ENCODE measurements at regions not wholly inside any gene's neighbourhood (a gene's known extent, or its start where the extent isn't known, plus 50 kb on each side); places are given as distances from the start of the nearest gene placed in this dataset.

DNA sequence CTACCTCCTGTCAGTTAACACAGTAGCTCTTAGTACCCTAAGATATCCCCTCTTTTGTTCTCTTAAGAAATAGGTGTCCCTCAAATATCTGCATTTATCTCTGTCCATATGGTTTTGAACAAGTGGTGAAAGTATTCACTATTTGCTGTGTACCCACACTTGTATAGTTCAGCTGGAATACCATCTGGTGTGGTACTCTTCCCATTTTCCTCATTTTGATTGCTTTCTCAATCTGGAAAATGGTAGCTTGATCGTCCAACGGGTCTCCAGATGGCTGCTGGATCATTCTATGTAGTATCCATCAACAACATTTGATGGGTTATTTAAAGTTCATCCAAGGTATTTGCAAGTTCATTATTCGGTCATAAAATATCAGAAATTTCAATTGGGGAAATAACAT lies 100.3 kb upstream of the DPYD start:
- no peak for DNase-seq

- DNase-seq, result no peak
These were observed 98.9 kb upstream of the DPYD start for GRCh38 chr1:98019747-98020146.

- no peak for DNase-seq
These were observed 97.2 kb upstream of the DPYD start for GRCh38 chr1:98018074-98018473.

DNA sequence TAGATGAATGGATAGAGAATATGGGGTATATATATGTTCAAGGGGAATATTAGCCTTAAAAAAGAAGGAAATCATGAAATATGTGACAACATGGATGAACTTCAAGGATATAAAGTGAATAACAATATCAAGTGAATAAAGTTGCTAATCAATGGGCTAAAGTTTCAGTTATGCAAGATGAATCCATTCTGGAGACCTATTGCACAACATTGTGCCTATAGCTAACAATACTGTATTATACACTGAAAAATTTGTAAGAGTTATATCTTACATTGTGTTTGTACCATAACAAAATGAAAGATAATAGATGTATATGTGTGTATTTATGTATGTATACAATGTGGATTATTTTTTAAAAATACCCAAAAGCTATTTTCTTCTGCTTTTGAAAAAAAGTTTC lies 96.3 kb upstream of the DPYD start:
- no peak for DNase-seq

GRCh38 chr1:98008373-98008772 lies 87.5 kb upstream of the DPYD start:
- no peak for DNase-seq

- DNase-seq, result peak in 1 of 2 experiments; percentile 53
These were observed 84.6 kb upstream of the DPYD start for GRCh38 chr1:98005326-98006010.

- DNase-seq, result no peak
These were observed 82.6 kb upstream of the DPYD start for GRCh38 chr1:98003442-98003841.

DNA sequence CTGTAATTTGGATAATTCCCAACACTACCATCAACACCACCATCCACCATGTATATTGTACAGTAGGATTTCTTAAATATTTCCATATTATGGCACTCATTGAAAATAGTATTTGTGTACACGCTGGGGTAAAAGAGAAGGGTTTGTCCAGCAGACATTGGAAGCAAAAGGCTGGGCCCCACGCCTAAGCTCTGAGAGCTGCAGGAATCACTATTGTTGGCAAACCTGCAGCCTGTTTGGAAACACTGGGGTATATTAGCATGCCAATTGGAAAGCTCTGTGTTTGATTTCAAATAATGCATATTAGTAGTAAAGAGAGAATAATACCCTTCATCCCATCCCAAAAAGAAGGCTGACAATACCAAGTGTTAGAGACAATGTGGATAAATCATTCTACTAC lies 81.5 kb upstream of the DPYD start:
- DNase-seq, result no peak

- peak in 1 of 2 experiments; percentile 14 for DNase-seq
These were observed 80.9 kb upstream of the DPYD start for GRCh38 chr1:98001764-98002163.

DNA sequence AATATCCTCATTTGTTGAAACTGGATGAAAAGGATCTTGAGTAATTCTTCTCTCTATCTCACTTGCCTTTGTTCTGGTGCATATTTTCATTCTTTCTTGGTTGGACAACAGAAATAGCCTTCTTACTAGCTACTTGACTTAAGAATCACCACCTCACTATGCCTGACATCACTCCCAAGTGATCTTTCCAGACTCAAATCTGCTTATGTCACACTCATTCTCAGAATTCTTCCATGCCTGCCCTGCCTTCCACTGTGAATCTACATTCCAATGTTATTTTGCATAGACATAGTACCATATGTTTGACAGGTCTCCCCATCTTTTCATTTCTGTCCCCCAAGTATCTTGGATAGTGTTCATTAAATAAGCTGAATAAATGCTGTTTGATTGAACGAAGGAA lies 78.5 kb upstream of the DPYD start:
- DNase-seq, result peak; percentile 28 to 45

DNA sequence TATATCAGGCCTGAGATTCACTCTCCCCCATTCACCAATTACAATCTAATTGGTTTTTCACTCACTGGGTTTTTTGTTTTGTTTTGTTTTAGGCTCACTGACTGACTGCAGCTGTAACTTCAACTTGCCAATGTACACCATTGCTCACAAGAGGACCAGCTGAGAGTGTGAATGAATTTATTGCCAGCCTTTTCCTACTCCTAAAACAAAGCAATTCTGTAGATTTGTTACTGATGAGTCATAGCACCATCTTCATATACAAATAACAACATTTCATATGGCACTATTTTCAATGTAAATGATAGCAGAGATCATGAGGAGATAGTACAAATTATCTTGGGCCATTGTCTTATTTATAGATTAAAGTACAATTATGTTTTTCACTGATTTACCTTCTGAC lies 76.0 kb upstream of the DPYD start:
- DNase-seq, result no peak

DNA sequence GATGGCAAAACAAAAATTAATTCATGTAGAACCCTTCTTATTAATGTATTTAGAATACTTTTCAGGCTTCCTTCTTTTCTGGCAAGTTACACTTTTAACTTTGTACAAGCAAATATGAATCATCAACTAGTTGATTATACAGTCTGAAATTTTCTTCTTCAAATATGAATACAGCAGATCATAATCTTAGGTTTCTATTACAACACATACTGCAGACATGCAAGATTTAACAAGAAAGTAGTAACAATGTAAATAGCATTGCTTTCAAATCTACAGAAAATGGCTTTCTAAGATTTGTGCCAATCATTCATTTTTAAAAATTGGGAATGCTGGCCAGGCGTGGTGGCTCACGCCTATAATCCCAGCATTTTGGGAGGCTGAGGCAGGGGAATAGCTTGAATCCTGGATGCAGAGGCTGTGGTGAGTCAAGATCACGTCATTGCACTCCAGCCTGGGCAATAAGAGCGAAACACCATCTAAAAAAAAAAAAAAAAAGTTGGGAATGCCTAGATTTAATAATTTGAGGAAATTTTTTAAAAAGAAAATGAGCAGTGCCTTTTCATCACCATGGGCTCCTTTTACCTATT lies 68.4 kb upstream of the DPYD start:
- DNase-seq, result no peak

DNA sequence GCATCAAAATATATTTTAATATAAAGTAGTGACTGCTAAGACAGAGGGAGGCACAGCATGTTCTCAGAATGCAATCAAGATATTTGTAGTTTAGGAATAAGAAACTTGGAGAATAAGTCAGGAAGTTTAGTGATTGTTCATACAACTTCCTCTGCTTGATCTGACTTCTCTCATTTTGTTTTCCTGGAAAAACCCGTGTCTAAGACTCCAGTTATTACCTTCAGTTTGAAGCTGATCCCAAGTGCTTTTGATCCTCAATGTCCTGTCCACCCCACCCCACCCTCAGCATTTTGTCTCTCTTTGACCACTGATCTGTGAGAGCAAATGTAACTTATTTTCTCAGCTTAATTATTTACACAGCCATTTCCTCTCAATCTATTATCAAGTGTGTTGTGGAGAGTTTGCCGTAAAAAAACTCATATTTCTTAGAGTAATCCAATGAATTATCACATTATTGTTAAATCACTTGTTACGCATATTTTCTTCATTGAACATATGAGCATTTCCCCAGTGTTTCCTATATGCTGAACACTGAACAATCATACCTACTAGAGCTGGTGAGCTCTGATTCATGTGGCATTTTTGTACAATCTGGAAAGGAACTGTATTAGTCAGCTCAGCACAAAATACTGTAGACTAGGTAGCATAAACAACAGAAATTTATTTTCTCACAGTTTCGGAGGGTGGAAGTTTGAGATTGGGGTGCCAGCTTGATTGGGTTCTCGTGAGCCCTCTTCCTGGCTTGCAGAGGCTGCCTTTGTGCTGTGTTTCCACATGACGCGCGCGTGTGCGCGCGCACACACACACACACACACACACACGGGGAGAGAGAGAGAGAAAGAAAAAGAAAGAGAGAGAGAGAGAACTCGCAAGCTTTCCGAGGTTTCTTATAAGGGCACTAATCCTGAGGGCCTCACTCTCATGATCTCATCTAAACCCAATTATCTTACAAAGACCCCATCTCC lies 65.5 kb upstream of the DPYD start:
- no peak for DNase-seq

DNA sequence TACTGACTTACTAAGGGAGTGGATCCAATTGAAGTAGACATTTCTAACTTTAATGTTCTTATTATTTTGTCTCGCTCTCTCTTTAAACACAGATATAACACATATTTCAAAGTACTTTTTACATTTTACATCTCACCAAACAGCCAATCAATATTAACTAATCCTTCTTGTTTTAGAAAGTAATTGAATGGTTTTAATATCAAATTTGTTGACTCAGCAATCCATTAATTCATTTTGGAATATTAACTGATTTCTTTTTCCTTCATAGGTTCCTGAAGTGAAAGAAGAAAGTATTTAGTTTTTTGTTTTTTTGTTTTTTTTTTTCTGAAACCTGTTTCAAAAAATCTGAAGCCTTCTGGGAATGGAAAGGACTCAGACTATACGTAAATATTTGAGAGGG lies 62.3 kb upstream of the DPYD start:
- DNase-seq, result no peak

GRCh38 chr1:97980530-97980929 lies 59.7 kb upstream of the DPYD start:
- DNase-seq, result no peak

DNA sequence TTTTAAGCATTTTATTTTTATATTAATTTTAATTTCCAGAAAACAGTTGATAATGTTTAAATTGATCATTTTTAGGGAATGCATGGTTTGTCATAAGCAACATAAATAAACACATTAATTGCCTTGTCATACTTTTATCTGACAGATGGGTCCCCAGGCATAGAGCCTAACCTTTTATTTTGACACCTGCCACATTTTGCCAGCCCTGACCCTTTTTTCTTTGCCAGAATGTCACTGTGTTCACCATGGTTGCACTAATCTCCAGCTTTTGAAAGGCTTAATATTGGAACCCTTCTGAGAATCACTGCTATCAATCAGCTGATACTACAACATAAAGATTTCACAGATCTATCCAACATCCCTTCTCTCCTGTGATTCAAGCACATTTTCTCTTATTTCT lies 56.0 kb upstream of the DPYD start:
- no peak for DNase-seq
